ENCODE measurements at regions not wholly inside any gene's neighbourhood (a gene's known extent, or its start where the extent isn't known, plus 50 kb on each side); places are given as distances from the start of the nearest gene placed in this dataset.

DNA sequence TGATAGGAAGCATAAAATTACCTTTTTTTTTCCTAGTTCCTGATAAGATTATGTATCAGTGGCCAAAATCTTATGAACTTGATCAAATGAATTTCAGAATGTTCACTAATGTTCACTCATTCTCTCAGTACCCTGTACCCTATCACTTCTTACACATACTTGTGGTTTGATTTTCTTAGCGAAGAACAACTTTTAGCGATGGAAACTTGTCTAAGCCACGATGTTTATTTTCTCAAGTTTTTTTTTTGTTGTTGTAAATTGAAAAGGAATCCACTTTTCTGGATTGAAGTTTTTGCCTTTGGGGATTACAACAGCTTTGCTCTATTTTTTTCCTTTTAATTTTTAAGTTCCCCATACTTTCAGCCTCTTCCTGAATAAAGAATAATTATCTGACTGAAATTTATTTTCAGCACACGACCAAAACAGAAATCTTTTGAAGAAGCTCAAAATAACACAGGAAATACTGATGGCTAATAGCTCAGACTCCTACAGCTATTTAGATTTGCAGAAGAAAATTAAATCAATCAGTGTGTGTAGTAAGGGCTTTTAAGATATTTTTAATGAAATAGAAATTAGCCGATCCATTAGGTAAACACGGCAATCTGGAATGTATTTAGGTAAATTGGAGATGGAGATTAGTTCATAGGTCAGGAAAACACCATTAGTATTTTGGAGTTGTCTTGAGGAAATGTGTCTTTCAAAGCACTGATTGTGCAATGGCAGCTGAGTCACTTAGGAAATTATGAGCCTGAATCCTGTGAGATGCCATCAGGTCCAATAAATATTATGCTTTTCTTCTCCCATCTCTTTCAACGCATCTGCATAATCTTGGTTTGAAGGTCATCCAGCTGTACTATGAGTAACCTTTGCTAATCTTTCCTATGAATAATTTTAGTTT lies 217.5 kb downstream of the GJA1 start:
- Mint-ChIP-seq H3K4me3 (ENCODE audit: unreplicated experiment) (peak overlapping the region; percentile 5), H3K27me3 (ENCODE audit: unreplicated experiment) (no peaks in the 10 kb centered on the region), H3K36me3 (ENCODE audit: unreplicated experiment) (no peaks in the 10 kb centered on the region), H3K4me1 (ENCODE audit: unreplicated experiment) (peaks cover 30% of the 10 kb centered on the region), H3K27ac (ENCODE audit: unreplicated experiment) (peak overlapping the region; percentile 70), H3K9me3 (ENCODE audit: unreplicated experiment) (no peaks in the 10 kb centered on the region)
- no peak for DNase-seq (ENCODE audit: extremely low spot score, unreplicated experiment)
- TF ChIP-seq, protein P1, sequence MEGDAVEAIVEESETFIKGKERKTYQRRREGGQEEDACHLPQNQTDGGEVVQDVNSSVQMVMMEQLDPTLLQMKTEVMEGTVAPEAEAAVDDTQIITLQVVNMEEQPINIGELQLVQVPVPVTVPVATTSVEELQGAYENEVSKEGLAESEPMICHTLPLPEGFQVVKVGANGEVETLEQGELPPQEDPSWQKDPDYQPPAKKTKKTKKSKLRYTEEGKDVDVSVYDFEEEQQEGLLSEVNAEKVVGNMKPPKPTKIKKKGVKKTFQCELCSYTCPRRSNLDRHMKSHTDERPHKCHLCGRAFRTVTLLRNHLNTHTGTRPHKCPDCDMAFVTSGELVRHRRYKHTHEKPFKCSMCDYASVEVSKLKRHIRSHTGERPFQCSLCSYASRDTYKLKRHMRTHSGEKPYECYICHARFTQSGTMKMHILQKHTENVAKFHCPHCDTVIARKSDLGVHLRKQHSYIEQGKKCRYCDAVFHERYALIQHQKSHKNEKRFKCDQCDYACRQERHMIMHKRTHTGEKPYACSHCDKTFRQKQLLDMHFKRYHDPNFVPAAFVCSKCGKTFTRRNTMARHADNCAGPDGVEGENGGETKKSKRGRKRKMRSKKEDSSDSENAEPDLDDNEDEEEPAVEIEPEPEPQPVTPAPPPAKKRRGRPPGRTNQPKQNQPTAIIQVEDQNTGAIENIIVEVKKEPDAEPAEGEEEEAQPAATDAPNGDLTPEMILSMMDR (IDR thresholded peaks at IDR 0.05): no peak

DNA sequence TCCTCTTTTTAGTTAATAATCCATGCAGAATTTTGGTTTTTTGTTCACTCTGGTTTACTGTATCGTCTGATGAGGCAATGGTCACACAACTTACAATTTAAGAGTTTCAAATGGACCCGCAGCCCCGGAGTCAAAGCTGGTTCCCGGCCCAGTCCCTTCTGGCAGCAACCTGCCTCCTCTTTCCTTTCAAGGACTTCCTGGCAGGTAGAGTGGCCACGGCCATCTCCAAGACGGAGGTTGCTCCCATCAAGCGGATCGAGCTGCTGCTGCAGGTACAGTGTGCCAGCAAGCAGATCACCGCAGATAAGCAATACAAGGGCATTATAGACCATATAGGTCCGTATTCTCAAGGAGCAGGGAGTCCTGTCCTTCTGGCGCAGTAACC lies 218.2 kb downstream of the GJA1 start:
- no peaks in the 10 kb centered on the region for H3K9me3 Mint-ChIP-seq (ENCODE audit: unreplicated experiment)
- no peak overlapping the region for H3K4me3 Mint-ChIP-seq (ENCODE audit: unreplicated experiment)
- no peaks in the 10 kb centered on the region for H3K36me3 Mint-ChIP-seq (ENCODE audit: unreplicated experiment)
- no peaks in the 10 kb centered on the region for H3K27me3 Mint-ChIP-seq (ENCODE audit: unreplicated experiment)
- H3K27ac Mint-ChIP-seq (ENCODE audit: unreplicated experiment): peak overlapping the region; percentile 23
- no peak for DNase-seq (ENCODE audit: extremely low spot score, unreplicated experiment)
- peaks cover 27% of the 10 kb centered on the region for H3K4me1 Mint-ChIP-seq (ENCODE audit: unreplicated experiment)
- TF ChIP-seq, protein P1 (IDR thresholded peaks at IDR 0.05): no peak

DNA sequence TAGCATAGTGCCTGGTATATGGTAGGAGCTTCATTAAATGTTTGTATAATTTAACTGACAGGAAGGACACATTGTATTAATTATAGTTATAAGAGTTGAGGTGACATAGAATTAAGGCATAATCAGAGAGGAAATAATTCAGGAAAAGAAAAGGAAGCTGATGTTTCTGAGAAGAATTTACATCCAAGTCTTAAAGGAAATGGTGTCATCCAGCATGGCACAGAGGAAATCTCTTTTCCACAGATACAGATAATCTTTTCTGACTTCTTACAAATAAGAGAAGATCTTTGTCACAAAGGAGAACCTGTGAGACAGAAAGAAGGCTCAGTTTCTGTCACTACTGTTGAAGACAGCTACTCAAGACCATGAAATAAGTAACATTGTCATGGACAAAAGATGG lies 222.5 kb downstream of the GJA1 start:
- Mint-ChIP-seq H3K4me1 (ENCODE audit: unreplicated experiment) (peaks cover 19% of the 10 kb centered on the region), H3K27me3 (ENCODE audit: unreplicated experiment) (no peaks in the 10 kb centered on the region), H3K36me3 (ENCODE audit: unreplicated experiment) (no peaks in the 10 kb centered on the region), H3K4me3 (ENCODE audit: unreplicated experiment) (no peak overlapping the region), H3K9me3 (ENCODE audit: unreplicated experiment) (no peaks in the 10 kb centered on the region), H3K27ac (ENCODE audit: unreplicated experiment) (no peak overlapping the region)
- TF ChIP-seq, protein P1 (IDR thresholded peaks at IDR 0.05): no peak
- DNase-seq (ENCODE audit: extremely low spot score, unreplicated experiment): no peak

DNA sequence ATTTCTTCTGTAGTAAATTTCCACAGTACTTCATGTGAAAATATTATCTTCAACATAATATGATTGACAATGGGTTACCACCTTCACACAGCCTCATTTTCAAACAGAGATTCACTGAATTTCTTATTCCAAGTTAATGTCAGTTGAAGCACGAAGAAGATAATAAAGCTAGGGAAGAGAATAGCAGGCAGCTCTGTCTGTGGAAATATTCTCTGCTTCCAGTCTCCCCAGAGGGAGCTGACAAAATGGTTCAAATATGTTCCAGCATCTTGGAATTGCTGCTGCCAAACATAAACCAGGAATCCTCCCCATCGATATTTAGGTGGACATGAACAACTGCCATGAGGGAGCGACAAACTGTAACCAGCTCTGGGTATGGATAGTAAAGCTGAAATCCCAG lies 224.8 kb downstream of the GJA1 start:
- Mint-ChIP-seq H3K4me3 (ENCODE audit: unreplicated experiment) (no peak overlapping the region), H3K36me3 (ENCODE audit: unreplicated experiment) (no peaks in the 10 kb centered on the region), H3K9me3 (ENCODE audit: unreplicated experiment) (peaks cover 5% of the 10 kb centered on the region), H3K4me1 (ENCODE audit: unreplicated experiment) (peaks cover 7% of the 10 kb centered on the region), H3K27me3 (ENCODE audit: unreplicated experiment) (no peaks in the 10 kb centered on the region), H3K27ac (ENCODE audit: unreplicated experiment) (no peak overlapping the region)
- DNase-seq (ENCODE audit: extremely low spot score, unreplicated experiment): no peak
- TF ChIP-seq, protein P1 (IDR thresholded peaks at IDR 0.05): no peak

DNA sequence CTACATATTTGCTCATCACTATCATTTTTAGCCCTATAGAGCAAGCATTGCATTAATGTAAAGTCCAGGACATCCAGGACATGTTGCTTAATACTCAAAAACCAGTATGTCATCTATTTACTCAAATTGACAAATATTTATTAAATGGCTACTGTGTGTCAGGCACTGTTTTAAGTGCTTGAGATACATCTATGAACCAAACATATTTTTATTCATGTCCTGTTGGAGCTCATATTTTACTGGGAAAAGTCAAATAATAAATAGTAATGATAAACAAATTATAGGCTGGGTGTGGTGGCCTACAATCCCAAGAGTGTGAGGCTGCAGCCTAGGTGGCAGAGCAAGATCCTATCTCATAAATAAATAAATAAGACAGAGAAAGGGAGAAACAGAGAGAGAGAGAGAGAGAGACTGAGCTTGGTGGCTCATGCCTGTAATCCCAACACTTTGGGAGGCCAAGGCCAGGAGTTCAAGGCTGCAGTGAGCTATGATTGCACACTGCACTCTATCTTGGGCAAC lies 227.9 kb downstream of the GJA1 start:
- TF ChIP-seq, protein P1 (IDR thresholded peaks at IDR 0.05): no peak
- H3K4me1 Mint-ChIP-seq (ENCODE audit: unreplicated experiment): peaks cover 11% of the 10 kb centered on the region

More for the DNA sequence above, 227.9 kb downstream of the GJA1 start:
- no peak overlapping the region for H3K27ac Mint-ChIP-seq (ENCODE audit: unreplicated experiment)
- H3K27me3 Mint-ChIP-seq (ENCODE audit: unreplicated experiment): no peaks in the 10 kb centered on the region
- no peaks in the 10 kb centered on the region for H3K36me3 Mint-ChIP-seq (ENCODE audit: unreplicated experiment)
- DNase-seq (ENCODE audit: extremely low spot score, unreplicated experiment): no peak
- H3K4me3 Mint-ChIP-seq (ENCODE audit: unreplicated experiment): no peak overlapping the region
- peaks cover 5% of the 10 kb centered on the region for H3K9me3 Mint-ChIP-seq (ENCODE audit: unreplicated experiment)
